GM10266 (cell line): ENCODE measurements at regions not wholly inside any gene's neighbourhood (a gene's known extent, or its start where the extent isn't known, plus 50 kb on each side); places are given as distances from the start of the nearest gene placed in this dataset.

Experiments used
- DNase-seq: peaks from one replicate; pipeline ENCODE4 v3.0.0; 2012; ENCODE audit errors: extremely low spot score
- TF ChIP-seq, protein P1 (sequence below): IDR thresholded peaks from 2 replicates; pipeline ENCODE4 v1.5.1; 2012; ENCODE audit warnings: mild to moderate bottlenecking, low read depth; ENCODE audit not compliant: control insufficient read depth, insufficient read depth; ENCODE audit errors: missing control alignments

DNA sequence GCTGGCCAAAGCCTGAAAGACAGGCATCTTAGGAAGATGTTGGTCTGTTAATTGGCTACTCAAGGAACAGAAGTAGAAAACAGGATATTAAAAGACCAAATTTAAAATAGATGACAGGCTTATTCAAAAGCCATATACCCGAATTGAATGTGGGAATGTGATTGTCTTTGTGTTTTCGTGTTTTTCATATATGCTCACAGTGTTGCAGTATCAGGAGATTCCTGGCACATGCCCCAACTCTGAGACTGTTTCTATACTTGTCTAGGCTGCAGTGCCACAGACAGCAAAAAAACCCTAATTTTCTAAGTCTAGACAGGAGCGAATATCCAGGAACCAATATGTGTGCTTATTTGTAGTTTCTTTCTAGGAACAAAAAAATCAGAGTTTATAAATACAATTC lies 57.4 kb upstream of the KRR1 start:
- no peak for DNase-seq
- TF ChIP-seq, protein P1, sequence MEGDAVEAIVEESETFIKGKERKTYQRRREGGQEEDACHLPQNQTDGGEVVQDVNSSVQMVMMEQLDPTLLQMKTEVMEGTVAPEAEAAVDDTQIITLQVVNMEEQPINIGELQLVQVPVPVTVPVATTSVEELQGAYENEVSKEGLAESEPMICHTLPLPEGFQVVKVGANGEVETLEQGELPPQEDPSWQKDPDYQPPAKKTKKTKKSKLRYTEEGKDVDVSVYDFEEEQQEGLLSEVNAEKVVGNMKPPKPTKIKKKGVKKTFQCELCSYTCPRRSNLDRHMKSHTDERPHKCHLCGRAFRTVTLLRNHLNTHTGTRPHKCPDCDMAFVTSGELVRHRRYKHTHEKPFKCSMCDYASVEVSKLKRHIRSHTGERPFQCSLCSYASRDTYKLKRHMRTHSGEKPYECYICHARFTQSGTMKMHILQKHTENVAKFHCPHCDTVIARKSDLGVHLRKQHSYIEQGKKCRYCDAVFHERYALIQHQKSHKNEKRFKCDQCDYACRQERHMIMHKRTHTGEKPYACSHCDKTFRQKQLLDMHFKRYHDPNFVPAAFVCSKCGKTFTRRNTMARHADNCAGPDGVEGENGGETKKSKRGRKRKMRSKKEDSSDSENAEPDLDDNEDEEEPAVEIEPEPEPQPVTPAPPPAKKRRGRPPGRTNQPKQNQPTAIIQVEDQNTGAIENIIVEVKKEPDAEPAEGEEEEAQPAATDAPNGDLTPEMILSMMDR = no peak

DNA sequence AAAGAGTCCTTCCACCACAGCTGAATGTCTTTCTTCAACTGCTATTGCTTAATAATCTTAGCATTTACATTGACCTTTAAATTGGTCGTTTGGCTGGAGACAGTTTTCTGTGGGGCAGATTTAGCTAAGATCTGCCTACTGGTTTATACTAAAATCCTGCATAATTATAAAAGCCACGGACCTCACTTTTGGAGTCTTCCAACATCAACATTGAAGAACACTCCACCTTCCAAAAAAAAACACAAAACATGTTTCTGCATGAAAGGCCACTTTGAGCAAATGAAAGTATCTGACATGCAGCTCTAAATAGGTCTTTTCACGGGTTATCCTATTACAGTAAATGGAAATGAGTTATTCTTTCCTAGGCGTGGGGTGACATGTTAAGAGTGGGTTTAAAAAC lies 57.0 kb upstream of the KRR1 start:
- TF ChIP-seq, protein P1 = no peak
- no peak for DNase-seq

DNA sequence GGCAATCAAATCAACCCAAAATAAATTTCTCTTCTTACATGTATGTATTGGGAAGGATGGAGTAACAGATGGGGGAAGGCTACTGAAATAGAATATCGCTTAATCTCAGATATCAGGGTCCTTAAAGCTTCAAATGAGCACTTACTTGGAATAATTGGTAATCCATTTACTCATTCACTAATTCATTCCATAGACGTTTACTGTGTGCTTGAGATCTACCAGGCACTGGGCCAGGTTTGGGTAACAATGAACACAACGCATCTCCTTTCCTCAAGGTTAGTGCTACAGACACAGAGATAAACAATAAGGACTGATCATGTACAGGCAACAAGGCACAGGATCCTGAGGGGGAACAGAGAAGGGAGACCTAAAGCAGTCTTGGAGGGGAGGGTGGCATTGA lies 54.4 kb upstream of the KRR1 start:
- DNase-seq = no peak
- TF ChIP-seq, protein P1 = no peak

DNA sequence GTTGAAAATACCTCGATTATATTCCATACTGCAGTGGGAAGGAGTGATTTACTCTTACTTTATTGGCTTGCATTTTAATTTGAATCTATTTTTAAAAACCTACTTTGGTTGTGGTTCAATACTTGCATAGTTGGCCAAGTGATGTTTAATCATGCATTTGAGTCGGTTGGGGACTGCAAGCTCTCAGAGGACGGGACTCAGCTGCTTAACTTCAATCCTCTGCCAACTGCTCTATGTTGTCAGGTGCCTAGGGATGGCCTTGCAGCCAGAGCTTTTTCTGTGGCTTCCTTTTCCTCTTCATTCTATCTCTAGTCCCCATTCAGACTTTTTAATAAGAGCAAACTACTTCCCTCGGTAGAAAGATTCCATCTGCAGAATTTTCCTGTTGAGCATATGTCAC lies 53.4 kb upstream of the KRR1 start:
- DNase-seq = no peak
- TF ChIP-seq, protein P1 = no peak

DNA sequence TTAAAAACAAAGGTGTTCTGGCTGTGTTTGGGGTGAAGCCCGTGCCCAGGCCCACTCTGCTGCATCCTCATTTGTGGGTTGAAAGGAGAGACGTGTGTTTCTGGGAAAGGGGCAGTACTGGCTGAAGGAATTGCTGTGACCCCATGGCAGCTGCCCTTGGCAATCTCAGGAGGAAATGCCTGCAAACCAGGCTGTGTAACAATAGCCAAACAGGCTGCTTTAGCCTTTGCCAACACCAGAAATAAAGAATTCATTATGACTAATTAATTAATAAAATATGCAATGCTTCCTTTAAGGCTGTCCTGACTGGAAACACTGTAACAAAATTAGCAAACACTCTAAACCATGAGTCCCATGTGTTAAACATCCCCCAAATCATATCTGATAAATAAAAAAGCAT lies 53.0 kb upstream of the KRR1 start:
- TF ChIP-seq, protein P1 = no peak
- no peak for DNase-seq

DNA sequence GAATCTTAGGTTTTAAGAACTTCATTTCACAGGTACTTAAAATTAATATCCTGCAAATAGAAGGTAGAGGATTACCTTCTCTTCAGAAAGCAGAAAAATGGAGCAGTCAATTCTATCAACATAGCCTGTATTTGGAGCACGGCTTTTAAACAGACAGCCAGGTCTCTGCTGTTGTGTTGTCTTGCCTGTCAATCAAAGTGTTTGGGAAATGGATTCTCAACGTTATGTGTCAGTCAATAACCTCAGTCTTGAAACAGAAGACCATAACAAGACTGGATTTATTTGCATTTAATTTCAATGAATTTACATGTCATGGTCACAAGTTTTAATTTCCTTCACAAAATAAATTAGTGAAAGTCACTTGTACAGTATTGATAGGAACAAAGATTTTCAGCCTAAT lies 51.9 kb upstream of the KRR1 start:
- DNase-seq = no peak
- TF ChIP-seq, protein P1 = no peak

DNA sequence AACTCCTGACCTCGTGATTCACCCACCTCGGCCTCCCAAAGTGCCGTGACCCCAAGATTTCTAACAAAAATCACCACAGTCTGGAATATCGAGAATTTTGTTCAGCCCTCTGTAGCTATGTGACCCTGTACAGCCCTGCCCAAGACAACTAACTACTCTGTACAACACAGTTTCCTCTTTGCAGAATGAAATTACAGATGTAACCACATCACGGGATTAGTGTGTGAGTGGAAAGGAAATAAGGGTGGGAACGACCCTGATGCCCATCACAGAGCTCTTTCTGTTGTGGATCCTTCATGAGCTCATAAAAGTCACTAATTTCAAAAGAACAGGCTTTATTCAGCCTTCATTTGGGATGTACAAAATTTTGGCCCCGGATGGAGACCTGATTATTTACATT lies 50.5 kb upstream of the KRR1 start:
- no peak for DNase-seq
- TF ChIP-seq, protein P1 = no peak
